RKO (cell line): ENCODE measurements at regions not wholly inside any gene's neighbourhood (a gene's known extent, or its start where the extent isn't known, plus 50 kb on each side); places are given as distances from the start of the nearest gene placed in this dataset.
"Not testable (repeated sequence)": the region's sequence is repeated elsewhere in the genome, so short reads cannot be mapped to it uniquely, and the experiment has no call there.

ENCODE experiments used
- DNase-seq: peaks from one replicate; pipeline ENCODE4 v3.0.0-alpha.2; 2016; ENCODE audit warnings: low spot score

DNA sequence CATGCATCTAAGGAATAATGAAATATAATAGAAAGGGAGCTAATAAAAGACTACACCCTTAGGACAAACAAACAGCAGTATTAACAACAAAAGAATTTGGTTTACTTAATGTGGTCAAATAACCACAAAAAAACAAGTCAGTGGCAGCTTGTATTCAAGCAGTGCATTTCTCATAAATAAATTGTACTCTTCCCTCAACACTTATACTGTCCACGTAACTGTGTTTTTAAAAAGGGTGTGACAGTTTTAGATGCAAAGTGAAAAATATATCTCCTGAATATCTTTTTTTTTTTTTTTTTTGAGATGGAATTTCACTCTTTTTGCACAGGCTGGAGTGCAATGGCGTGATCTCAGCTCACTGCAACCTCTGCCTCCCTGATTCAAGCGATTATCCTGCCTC is 698.2 kb upstream of the CADM2 start:
- no peak for DNase-seq

GRCh38 chr3:84265768-84266167 is 693.0 kb upstream of the CADM2 start:
- no peak for DNase-seq

DNA sequence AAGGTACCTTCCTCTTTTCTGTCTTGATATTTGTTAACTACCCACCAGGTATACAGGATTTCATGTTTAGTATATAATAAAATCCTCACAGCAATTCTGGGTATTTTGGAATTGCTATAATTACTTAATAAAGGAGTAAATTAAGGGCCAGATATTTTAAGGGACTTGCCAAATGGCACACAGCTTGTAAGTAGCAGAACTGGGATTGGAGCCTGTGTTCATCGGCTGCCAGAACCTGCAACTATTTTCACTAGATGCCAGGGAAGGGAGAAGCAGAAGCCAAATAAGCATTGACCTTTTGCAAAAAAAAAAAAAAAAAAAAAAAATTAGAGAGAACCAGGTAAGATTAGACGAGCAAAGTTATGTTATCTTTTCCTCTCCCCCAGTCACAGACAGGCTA is 683.3 kb upstream of the CADM2 start:
- no peak for DNase-seq

GRCh38 chr3:84277562-84278224 is 681.1 kb upstream of the CADM2 start:
- no peak for DNase-seq

GRCh38 chr3:84292128-84292527 is 666.7 kb upstream of the CADM2 start:
- DNase-seq: no peak

- no peak for DNase-seq
These were observed 659.5 kb upstream of the CADM2 start for GRCh38 chr3:84299329-84299728.

GRCh38 chr3:84304214-84304613 is 654.6 kb upstream of the CADM2 start:
- no peak for DNase-seq

DNA sequence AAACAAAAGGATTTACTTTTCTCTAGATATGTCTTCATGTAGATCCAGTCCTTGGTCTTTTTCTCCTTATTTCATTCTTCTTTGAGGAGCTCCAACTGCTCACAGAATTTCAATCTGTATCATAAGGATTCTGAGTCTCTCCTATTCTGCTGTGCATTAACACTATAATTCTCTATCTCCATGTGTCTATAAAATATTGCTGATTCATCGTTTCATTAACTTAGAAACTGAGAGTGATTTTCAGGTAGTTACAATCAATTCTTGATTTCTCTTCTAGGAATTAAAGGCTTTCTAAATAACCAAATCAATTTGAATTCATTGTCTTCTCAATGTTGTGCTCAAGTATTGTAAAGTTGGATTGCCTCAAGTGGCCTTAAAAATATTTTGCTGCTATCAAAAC is 651.5 kb upstream of the CADM2 start:
- no peak for DNase-seq

DNA sequence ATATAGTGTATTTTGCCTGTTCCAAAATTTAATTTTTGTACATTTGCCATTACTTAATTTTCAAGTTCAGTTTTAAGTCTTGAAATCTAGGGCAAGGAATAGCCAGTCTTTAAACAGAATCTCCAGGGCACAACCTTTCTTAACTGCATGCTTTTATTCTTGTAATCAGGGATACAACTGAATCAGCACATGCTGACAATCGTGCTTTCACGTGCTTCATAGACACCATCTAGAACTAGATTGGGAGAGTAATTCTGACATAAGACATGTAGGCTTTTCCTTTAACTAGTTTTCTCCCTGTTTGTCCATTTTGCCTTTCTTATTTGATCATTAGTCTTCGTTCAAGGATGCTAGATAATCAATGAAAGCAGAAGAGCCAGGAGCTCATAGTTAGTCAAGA is 650.4 kb upstream of the CADM2 start:
- DNase-seq: no peak

DNA sequence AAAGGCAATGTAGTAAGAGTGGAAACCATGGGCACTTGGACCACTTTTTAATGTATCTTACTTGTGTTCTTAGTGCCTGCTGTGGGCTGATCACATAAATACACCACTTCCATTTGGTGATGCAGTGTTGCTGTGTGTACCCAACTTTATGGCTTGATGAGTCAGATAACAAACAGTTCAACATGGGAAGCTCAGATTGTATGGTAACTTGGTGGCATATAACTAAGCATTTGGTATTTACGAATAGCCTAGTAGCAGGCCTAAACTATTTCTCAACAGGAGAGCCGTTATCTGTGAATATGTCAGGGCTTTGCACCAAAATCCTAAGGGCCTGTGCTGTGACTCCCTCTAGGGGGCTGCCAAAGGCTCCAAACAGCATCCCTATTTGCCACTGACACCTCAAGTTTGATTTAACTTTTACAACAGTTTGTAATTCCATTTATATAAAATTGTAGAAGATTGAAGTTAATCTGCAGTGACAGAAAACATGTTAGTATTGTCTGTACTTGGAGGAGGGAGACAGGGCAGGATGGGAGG is 640.4 kb upstream of the CADM2 start:
- DNase-seq: no peak

GRCh38 chr3:84365563-84366278 is 593.1 kb upstream of the CADM2 start:
- not testable (repeated sequence) for DNase-seq
